SW480 (cell line): ENCODE measurements at regions not wholly inside any gene's neighbourhood (a gene's known extent, or its start where the extent isn't known, plus 50 kb on each side); places are given as distances from the start of the nearest gene placed in this dataset.
A peak's percentile ranks its signal among the peaks of the same experiment; 100 is the strongest.

Experiments
- DNase-seq: peaks from one replicate; pipeline ENCODE4 v3.0.0-alpha.2; 2016; ENCODE audit warnings: low spot score

DNA sequence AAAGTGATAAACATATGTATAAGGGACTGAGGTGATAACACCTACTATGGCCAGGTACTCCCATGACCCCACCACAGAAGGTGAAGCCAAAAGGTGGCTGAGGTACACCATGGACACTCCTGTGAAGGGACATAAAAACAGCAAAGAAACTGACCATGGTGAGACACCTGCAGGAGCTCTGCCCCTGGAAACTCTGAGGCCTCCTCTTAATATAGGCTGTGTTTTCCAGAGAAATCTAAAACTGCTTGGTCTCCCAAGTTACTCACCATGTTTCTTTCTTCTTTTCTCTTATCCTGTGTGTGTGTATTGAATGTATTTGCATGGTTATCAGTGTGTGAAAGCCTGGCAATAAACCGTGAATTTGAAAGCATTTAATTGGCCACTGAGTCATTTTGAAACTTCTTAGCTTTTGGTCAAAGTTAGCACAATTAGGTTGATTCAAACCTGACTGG lies 739.3 kb upstream of the GCFC2 start:
- no peak for DNase-seq

DNA sequence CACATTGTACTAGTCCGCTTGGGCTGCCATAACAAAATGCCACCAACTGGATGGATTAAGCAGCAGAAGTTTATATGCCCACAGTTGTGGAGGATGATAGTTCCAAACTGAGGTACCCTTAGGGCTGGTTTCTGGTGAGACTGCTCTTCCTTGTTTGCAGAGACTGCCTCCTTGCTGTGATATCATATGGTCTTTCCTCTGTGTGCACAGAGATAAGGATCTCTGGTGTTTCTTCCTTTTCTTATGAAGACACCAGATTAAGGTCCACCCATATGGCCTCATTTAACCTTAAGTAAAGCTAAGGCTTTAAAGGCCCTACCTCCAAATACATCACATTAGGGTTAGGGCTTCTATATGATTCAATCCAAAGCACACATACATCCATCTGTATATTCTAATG lies 738.2 kb upstream of the GCFC2 start:
- no peak for DNase-seq

DNA sequence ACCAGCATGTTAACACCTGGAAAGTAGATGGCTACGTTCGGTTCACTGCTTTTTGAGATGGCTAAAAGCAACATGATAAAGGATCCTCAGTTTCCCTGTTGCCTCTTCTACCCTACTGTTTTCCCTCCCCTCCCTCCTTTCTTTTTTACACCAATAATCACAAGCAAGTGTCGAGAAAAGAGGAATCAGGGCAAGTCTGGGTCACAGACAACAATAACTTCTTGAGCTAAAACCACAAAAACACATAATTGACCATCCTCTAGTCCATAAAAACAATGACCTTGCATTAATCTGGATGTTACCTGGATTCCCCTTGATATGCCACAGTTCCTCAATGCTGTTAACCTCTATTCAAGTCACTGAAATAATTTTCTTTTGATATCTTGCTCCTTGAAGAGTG lies 736.6 kb upstream of the GCFC2 start:
- no peak for DNase-seq

DNA sequence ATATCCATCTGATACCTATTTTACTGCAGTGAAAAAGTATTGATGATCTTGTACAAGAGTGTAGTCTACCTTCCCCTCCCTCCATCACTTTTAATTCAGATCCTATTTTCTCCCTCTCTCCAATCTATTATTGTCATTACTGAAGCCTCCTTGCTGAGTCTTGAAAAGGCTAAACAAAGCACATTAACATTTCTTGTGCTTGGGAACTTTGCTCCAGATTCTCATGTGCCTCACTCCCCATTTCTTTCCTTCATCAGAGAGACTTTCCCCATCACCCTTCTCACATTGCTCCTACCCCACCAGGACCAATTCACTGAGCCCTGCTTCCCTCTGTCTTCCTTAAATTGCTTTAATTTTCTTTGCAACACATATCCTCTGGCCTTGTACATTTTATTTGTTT lies 736.2 kb upstream of the GCFC2 start:
- DNase-seq, result no peak

DNA sequence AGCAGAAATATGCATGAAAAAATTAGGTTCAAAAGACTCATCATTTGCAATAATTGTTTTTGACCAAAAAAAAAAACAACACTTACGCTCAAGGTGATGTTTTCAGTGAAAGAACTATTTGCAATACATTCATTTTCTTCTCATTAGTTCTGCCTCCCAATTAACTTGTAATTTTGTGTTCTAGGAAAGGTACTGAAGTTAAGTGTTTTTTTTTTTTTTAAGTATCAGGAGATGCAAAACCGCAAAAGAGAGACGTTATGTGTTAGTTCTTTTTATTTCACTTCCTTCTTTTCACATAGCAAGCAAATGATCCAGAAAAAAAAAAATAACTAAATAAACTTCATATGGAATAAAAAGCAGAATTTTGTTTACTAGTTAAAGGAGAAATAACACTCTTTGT lies 735.2 kb upstream of the GCFC2 start:
- no peak for DNase-seq

DNA sequence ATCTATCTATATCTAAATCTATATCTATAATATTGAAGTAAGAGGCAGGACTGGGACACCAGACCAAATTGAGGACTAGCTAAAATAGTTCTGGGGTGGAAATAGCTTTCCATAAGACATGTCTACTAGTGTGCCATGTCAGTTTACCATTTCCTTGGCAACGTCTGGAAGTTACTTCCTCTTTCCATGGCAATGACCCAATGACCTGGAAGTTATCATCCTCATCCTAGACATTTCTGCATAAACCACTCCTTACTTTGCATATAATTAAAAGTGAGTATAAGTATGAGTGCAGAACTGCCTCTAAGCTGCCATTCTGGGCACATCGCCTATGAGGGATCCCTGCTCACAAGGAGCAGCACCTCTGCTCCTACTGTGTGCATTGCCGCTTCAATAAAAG lies 734.0 kb upstream of the GCFC2 start:
- no peak for DNase-seq

DNA sequence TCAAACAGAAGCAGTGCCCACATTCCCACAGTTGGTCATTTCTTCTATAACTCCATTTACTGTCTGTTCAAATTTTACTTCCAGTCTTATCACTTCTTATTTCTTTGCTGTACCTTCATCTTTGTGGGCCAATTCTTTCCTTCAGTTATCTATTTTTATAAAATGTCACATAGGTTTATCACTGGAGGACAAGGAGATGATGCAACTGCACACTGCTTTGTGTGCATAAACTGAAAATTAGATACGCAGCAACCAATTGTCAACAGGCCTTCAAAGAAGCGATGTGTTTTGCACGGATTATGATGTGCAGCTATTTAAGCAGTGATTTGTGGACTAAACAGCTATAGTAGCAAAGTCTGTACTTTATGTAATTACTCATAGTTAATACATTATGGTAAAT lies 726.8 kb upstream of the GCFC2 start:
- DNase-seq, result no peak

DNA sequence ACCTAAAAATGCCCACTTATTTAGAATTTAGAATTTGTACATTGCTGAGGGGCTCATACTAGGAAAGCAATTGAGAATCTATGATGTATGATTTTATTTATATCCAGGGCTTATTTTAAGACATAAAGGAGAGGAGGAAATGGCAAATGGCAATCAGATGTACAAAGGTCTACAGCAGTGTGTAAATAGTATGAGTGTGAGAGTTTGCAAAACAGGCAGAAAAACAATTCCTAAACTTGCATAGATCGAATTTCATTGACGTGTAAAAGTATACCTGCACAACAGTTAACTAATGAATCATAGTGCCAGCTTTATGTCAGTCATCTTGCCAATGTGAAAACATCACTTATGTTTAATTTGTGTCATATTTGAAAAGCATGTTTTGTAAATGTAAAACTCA lies 718.7 kb upstream of the GCFC2 start:
- DNase-seq, result no peak

DNA sequence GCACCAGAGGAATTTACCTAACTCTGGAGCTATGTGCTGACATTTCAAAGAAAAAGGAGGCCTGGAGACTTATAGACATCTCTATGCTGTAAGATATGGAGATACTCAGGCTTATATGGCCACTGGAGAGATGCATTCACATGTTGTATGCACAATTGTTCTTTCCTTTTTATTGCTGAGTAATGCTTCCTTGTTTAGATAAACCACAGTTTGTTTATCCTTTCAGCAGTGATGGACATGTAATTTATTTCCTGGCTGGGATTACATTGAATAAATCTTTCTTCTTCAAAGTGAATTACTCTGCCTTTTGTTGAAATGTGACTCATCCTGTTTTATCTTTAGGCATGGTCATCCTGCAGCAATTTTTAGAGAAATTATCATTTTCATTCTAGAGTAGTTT lies 716.7 kb upstream of the GCFC2 start:
- no peak for DNase-seq

DNA sequence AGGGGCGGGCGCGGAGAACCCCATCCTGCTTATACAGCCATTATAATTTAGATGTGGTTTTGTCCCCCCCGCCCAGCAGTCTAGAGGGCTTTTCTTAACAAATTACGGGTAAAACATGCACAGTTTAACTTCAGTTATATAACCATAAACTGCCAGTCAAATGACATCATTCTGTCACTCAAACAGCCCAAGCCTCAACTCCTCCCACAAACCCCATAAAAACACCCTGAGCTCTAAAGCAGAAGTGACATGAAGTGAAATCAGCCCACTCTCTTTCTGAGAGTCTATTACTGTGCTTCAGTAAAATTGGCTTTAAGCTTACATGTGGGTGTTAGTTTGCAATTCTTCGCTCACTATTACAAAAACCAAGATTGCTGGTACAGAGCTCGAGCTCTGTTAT lies 705.1 kb upstream of the GCFC2 start:
- peak; percentile 5 for DNase-seq

DNA sequence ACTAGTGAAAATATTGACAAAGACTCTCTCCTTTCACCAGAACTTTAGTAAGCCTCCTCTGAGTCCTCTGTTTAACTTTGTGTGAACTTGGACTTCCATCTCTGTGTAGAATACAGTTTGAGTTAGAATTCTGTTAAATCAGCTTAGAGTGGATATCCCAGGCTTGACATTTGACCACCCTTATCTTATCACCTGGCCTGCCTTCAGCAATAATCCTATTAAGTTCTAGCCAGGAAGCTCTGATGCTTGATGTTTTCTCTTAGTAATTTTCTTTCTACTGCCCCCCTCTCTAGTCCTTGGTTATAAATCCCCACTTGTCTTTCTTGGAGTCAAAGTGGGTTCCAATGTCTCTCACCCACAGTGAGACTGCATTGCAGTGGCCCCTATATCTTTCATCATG lies 702.7 kb upstream of the GCFC2 start:
- no peak for DNase-seq

DNA sequence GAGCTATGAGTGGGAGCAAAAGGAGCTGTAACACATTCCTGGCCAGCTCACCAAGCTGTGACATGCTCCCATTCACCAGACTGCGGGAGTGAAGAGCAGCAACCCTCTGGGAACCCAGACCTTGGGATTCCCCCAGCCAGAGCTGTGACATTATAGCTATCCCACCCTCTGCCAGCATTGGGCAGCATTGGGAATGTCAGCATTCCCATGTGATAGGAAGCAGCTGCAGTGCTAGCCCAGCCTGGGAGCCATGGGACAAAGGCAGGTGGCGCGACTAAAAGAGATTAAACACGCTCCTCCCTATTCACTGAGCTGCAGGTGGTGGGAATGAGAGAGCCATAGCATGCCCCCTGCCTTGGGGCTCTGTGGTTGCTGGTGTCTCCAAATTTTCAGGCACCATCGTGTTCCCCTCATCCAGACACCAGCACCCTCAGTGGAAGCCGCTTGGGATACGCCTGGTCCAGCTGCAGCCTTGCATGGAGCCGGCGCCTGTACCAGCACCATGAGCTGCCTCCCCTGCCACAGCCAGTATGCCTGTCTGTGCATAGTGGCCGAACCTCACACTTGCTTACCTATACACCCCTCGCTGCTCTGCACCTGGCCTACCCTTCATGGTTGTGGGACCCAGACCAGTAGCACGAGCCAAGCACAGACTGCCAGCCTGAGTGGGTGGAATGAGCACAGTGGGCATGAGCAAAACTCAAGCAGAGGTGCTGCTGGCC lies 695.6 kb upstream of the GCFC2 start:
- no peak for DNase-seq

DNA sequence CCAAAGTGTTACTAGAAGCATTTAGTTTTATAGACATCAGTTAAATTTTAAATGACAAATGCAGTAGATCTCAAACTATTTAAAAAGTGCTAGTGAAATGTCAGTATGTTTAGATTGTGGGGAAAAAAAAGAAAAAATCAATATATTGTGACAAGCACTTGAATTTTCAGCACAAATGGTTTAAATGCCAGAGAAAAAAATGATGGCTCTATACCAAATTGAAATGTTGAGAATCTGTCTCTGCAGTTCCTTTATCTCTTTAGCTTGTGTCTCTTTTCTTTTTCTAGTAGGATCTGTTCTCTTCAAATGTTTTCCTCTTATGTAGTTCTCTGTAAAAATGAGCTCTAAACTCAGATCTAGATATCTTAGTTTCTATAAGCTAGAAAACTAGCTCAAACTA lies 682.6 kb upstream of the GCFC2 start:
- DNase-seq, result no peak

DNA sequence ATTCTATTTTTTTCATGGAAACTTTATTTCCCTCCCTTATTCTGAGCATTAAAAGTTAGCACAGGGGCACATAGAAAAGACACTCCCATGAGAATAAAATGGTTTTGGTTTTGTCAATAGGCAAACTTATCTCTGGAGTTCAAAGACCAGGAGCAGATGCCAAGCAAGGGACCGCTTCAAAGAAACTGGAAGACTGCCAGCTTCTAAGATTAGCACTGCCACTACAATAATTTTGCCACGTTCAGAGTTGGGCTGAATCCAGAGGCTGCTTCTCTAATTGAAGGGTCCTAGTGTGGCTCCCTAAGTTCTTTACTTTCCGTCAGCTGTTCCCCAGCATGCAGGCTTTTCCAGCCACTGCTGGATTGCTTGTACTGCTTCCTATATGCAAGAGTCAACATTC lies 681.0 kb upstream of the GCFC2 start:
- peak; percentile 25 for DNase-seq

DNA sequence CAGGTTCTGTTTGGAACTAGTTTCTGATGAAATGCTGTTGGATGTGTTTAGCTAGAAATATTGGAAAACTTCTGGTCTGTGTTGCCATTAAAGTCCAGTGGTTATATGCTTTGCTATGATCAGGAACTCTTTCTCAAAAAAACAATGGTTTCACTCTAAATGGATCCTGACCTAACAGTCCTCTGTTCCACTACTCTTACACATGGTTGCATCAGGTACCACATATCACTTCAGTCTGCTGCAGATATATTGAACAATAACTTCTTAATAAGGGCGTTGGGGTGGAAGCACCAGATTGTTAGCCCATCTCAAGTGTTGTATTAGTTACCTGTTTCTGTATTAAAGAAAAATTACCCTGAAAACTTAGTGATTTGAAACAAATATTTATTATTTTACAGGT lies 676.6 kb upstream of the GCFC2 start:
- peak; percentile 18 for DNase-seq

DNA sequence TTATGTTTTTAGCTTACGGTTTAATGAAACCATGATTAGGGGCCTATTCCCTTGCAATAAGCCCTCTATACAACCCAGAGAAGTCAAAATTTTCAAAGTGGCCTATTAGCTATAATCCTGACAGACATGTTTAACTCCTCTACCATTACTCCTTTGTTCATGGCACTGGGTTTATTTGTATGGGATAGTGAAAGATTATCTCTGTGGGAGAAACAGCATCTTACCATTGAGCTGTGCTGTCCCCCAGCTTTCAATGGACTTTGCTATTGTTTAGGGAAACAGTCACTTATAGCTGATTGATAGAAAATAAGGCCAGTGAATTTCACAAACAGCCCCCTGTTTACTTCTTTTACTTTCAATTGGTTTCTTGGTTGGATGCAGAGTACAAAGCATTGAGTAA lies 675.2 kb upstream of the GCFC2 start:
- no peak for DNase-seq

DNA sequence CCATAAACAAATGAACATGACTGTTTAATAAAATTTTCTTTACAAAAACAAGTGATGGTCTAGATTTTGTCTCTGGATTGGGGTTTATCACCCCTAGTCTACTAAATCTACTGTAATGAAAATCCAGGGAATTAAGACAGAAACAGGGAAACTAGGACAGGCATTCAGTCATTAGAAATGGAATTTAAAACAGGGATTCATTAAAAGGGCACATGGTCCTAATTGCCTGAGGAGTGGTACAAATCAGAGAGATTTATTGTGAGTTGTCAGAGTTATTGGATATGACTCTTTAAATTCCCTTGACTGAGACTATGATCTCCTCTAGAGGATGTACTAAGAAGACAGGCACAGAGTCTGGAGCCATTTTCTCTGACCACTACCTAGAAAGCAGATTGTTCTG lies 670.9 kb upstream of the GCFC2 start:
- DNase-seq, result no peak

DNA sequence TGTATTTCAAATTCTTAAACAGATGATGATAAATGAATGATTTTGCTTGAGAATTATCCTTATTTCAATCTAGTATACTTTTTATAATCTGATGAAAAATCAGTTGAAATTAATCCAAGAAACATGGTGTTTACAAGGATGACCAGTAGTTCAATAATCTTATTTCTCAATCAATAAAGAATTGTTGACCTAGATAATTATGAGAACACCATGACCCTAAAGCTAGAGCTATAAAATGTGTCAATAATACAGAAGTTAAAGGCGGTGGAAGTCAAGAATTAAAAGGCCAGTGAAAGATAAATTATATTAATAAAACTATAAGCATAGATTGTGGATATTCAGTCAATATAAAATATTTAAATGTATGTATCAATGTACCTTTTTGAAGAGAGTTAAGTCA lies 667.4 kb upstream of the GCFC2 start:
- no peak for DNase-seq

DNA sequence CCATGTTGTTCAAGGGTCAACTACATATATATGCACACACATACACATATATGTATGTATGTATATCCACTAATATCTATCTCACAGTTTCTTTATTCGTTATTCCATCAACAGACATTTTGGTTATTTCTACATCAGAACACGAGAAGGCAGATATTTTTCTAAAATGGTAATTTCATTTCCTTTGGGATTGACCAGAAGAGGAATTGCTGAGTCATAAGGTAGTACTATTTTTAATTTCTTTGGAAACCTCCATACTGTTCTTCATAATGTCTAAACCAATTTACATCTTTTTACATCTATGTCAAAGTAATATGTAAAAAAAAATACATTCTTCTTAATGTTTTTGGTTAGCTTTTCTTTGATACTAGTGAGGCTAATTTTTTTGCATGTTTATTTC lies 630.7 kb upstream of the GCFC2 start:
- no peak for DNase-seq

DNA sequence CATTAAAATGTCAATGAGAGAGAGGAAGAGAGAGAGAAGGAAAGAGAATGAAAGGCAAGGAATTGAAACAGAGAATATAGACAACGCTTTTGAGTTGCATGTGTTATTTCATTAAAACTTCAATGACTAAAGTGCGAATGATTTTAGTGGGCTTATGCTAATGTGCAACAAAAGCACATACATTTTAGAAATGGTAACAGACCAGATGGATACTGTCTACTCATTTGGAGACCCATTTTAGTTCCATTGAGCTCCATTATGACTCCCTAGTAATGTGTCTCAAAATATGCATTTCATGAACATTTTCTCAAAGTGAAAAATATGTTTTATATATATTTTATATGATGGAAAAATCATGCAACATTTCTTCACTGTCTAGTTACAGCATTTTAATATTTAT lies 622.2 kb upstream of the GCFC2 start:
- DNase-seq, result no peak

DNA sequence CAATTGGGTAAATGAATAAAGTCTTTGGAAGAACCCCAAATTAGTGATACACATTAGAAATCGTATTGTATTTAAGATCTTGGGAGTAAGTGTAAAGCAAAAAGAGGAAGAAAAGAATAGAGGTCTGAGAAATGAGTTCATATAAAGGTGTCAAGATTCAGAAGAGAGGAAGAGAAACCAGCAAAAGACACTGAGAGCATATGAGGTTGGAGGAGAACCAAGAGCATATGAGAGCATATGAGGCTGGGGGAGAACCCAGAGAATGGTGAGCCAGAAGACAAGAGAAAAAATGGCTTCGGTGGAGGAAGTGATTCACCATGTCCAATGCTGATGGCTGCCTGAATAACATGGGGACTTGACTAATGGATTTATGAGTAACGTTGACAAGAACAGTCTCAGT lies 620.1 kb upstream of the GCFC2 start:
- DNase-seq, result no peak

DNA sequence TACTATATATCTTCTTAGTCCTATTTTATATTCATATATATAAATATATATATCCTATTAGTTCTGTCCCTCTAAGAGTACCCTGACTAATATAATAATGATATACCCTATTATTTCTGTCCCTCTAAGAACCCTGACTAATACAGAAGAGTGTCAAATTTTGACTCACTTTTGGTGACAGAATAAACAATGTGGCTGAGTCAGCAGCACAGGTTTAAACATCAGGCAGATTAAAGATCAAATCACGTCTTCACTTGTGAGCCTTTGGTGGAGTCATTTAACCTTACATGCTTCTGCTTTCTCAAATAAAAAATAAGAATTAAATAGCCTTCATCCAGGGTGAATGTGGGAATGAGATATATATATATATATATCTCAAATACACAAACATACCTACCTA lies 615.9 kb upstream of the GCFC2 start:
- no peak for DNase-seq

DNA sequence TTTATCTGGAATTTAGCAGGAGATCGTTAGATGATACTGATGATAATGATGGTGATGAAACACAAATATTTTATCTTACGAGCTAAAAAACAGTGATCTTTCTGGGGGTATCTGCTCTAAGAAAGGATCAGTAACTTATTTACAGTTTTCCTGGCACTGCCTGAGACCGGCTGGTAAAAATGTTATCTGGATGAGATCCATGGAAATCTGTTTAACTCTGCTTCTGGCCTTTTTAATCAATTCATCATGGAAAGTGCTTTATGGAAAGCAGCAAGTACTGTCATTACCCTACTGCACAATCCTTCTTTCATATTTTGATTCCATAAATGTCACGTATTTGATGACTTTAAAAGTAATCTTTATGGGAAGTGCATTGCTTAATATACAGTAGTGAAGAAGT lies 612.7 kb upstream of the GCFC2 start:
- no peak for DNase-seq

DNA sequence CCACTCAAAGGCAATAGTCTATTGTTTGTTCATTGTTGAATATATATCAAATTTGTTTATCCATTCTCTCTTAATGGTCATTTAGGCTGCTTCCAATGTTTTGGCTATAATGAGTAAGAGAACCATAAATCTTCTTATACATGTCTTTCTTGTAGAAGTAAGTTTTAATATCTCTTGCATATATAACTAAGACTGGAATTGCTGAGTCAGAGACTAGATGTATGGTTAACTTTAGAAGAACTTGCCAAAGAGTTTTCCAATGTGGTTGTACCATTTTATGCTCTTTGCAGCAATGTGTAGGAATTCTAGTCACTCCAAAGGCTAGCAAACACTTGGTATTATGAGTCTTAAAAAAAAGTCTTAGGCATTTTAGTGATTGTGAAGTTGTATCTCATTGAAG lies 610.0 kb upstream of the GCFC2 start:
- no peak for DNase-seq

DNA sequence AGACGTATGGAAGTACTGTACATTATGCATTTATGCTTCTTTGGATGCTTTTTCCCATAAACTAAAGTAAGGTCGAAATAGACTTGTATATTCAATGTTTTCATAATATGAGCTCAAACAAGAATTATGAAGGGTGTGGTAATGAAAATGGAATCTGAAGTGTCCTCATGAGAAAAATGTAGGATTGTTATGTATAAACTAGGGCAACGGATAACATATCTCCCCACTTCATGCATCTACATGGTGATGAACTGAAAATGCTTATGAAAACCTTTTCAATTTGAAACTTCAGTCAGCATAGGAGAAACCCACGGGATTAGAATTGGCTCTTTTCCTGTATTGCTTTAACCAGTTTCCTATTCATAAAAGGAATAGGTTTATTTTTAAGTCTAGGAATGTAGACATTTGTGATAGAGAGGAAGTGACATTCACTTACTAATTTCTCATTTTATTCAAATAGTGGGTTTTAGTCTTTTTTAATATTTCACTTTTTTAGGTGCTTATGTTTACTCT lies 608.2 kb upstream of the GCFC2 start:
- no peak for DNase-seq
